Parathyroid adenoma (tissue), 2 donors: ENCODE measurements at regions not wholly inside any gene's neighbourhood (a gene's known extent, or its start where the extent isn't known, plus 50 kb on each side); places are given as distances from the start of the nearest gene placed in this dataset.
"Not testable (repeated sequence)": the region's sequence is repeated elsewhere in the genome, so short reads cannot be mapped to it uniquely, and the experiment has no call there.

Experiments used
- H2AFZ ChIP-seq: fragments of 300-600 bp; sonication (generic); one replicate; pipeline ENCODE4 v1.7.0; 2017; ENCODE audit warnings: antibody characterized with exemption, mild to moderate bottlenecking
- H3K27ac ChIP-seq: fragments of 300-600 bp; sonication (generic); one replicate; pipeline ENCODE4 v1.7.0; 2017
- H3K27me3 ChIP-seq: fragments of 300-600 bp; sonication (generic); one replicate; pipeline ENCODE4 v1.7.0; 2017; ENCODE audit warnings: low read length; ENCODE audit not compliant: control insufficient read depth, insufficient read depth
- H3K36me3 ChIP-seq: fragments of 300-600 bp; sonication (generic); one replicate; pipeline ENCODE4 v1.7.0; 2017; ENCODE audit warnings: low read length; ENCODE audit not compliant: control insufficient read depth, insufficient read depth
- H3K4me1 ChIP-seq: fragments of 300-600 bp; sonication (generic); one replicate; pipeline ENCODE4 v1.7.0; 2017; ENCODE audit warnings: control low read depth
- H3K4me2 ChIP-seq: fragments of 300-600 bp; sonication (generic); one replicate; pipeline ENCODE4 v1.7.0; 2017; ENCODE audit warnings: low read length
- H3K4me3 ChIP-seq: fragments of 300-600 bp; sonication (generic); one replicate; pipeline ENCODE4 v1.7.0; 2017; ENCODE audit warnings: low read depth, low read length
- H3K79me2 ChIP-seq: fragments of 300-600 bp; sonication (generic); one replicate; pipeline ENCODE4 v1.7.0; 2017; ENCODE audit warnings: control low read depth
- H3K9ac ChIP-seq: fragments of 300-600 bp; sonication (generic); one replicate; pipeline ENCODE4 v1.7.0; 2017; ENCODE audit warnings: mild to moderate bottlenecking
- H3K9me3 ChIP-seq: fragments of 300-600 bp; sonication (generic); one replicate; pipeline ENCODE4 v1.7.0; 2017; ENCODE audit warnings: low read length; ENCODE audit not compliant: control insufficient read depth
- TF ChIP-seq, protein P1 (sequence below): fragments of 300-600 bp; sonication (generic); IDR thresholded peaks from one replicate; pipeline ENCODE4 v1.7.0; 2017; ENCODE audit warnings: antibody characterized with exemption, mild to moderate bottlenecking
- donor health status: primary hyperparathyroidism.

DNA sequence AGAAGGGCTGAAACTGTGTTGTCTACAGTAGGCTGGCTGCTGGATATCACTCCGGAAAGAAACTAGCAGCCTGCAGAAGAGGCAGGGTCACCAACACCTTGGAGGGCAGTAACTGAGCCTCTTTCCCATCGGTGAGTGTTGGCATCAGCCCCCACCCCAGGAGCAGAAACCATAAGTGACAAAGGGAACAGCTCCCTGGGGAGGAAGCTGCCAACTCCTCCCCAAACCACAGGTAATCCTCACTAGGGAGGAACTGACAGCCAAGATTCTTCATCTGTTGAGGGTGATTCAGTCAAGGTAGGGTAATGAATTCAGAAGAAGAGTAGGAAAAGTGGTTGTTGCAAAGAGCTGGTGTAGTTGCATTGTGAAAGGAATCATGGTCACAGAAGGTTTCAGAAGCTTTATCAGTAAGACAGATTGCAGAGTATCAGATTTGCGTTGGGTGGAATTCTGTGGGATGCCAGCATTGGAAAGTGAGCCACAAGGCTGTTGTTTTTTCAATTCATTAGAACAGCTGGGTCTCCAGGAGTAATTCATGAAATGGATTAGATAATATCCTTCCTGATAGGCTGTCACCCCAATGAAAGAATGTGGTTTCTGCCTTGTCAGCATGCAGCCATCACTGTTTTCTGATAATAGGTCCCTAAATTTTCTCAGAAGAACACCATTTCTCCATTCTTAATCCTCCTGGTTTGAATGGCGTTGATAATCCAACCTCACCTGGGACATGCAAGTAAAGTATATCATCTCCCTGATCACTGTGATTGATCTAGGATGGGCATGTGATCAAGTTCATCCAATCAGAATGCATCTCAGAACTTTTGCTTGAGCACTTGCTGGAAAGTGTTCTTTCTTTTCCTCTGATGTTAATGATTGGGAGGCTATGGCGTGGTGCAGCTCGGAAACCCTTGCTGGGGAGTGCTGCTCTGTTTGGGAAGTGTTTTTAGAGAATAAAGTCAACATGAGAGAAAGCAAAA lies 75.0 kb upstream of the CTBP2 start:
- no peaks in the 10 kb centered on the region for H3K27me3 ChIP-seq
- no peak overlapping the region for H3K4me2 ChIP-seq
- no peaks in the 10 kb centered on the region for H3K79me2 ChIP-seq
- TF ChIP-seq, protein P1, sequence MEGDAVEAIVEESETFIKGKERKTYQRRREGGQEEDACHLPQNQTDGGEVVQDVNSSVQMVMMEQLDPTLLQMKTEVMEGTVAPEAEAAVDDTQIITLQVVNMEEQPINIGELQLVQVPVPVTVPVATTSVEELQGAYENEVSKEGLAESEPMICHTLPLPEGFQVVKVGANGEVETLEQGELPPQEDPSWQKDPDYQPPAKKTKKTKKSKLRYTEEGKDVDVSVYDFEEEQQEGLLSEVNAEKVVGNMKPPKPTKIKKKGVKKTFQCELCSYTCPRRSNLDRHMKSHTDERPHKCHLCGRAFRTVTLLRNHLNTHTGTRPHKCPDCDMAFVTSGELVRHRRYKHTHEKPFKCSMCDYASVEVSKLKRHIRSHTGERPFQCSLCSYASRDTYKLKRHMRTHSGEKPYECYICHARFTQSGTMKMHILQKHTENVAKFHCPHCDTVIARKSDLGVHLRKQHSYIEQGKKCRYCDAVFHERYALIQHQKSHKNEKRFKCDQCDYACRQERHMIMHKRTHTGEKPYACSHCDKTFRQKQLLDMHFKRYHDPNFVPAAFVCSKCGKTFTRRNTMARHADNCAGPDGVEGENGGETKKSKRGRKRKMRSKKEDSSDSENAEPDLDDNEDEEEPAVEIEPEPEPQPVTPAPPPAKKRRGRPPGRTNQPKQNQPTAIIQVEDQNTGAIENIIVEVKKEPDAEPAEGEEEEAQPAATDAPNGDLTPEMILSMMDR = no peak
- H3K9me3 ChIP-seq = no peaks in the 10 kb centered on the region
- H3K4me1 ChIP-seq = no peaks in the 10 kb centered on the region
- no peaks in the 10 kb centered on the region for H3K36me3 ChIP-seq
- H2AFZ ChIP-seq = no peak overlapping the region
- no peak overlapping the region for H3K4me3 ChIP-seq
- no peak overlapping the region for H3K27ac ChIP-seq
- H3K9ac ChIP-seq = no peak overlapping the region

DNA sequence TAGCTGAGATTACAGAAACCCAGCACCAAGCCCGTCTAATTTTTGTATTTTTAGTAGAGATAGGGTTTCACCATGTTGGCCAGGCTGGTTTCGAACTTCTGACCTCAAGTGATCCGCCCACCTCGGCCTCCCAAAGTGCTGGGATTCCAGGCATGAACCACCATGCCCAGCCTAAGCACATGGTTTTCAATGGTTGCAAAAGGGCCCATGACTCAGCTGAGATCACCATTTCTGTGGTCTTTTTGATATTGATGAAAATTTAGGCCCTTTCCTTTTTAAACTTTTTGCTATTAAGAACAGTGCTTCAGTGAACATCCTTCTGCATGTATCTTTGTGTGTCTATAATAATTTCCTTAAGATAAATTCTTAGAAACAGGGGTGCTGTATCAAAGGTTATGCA lies 74.2 kb upstream of the CTBP2 start:
- not testable (repeated sequence) for H3K36me3 ChIP-seq, H3K27ac ChIP-seq, H3K9me3 ChIP-seq, H3K4me2 ChIP-seq, H3K4me1 ChIP-seq, H3K9ac ChIP-seq, H2AFZ ChIP-seq, H3K27me3 ChIP-seq, H3K79me2 ChIP-seq, H3K4me3 ChIP-seq

- H3K79me2 ChIP-seq = no peaks in the 10 kb centered on the region
Measured at GRCh38 chr10:125233726-125234125, 73.4 kb upstream of the CTBP2 start.

DNA sequence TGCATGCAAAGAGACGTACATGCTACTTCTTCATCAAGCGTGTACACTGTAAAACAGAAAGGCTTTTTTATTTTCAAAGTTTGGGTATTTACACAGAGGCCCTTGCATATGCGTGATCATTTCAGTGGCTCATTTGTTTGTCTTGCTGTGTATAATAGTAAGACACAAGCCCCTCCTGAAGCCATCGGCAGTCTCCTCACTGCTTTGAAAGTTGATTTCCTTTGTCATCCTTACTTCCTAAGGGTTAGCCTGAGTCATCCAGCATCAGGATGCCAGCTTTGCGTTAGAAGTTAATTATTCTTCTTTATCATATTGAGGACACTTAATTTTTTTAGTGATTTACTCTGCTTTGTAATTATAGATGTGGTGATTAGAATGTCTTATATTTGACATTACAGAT lies 72.5 kb upstream of the CTBP2 start:
- TF ChIP-seq, protein P1 = no peak
- Histone ChIP-seq H3K9me3 (no peaks in the 10 kb centered on the region), H3K79me2 (no peaks in the 10 kb centered on the region), H2AFZ (no peak overlapping the region), H3K9ac (no peak overlapping the region), H3K36me3 (no peaks in the 10 kb centered on the region), H3K4me1 (no peaks in the 10 kb centered on the region), H3K27ac (no peak overlapping the region), H3K4me3 (no peak overlapping the region), H3K4me2 (no peak overlapping the region), H3K27me3 (no peaks in the 10 kb centered on the region)

More at GRCh38 chr10:125233726-125234125, 73.4 kb upstream of the CTBP2 start:
- TF ChIP-seq, protein P1 = no peak
- Histone ChIP-seq H3K36me3 (no peaks in the 10 kb centered on the region), H3K4me2 (no peak overlapping the region), H3K9me3 (no peaks in the 10 kb centered on the region), H2AFZ (no peak overlapping the region), H3K27ac (no peak overlapping the region), H3K9ac (no peak overlapping the region), H3K4me1 (no peaks in the 10 kb centered on the region), H3K27me3 (no peaks in the 10 kb centered on the region), H3K4me3 (no peak overlapping the region)

GRCh38 chr10:125231813-125232475 lies 71.6 kb upstream of the CTBP2 start:
- Histone ChIP-seq H3K4me2 (no peak overlapping the region), H3K4me1 (no peaks in the 10 kb centered on the region), H3K79me2 (no peaks in the 10 kb centered on the region), H3K36me3 (no peaks in the 10 kb centered on the region), H3K27me3 (no peaks in the 10 kb centered on the region), H3K9me3 (no peaks in the 10 kb centered on the region), H3K9ac (no peak overlapping the region), H3K4me3 (no peak overlapping the region), H2AFZ (no peak overlapping the region), H3K27ac (no peak overlapping the region)
- TF ChIP-seq, protein P1 = no peak
